ENCODE measurements at regions not wholly inside any gene's neighbourhood (a gene's known extent, or its start where the extent isn't known, plus 50 kb on each side); places are given as distances from the start of the nearest gene placed in this dataset.
"Not testable (repeated sequence)": the region's sequence is repeated elsewhere in the genome, so short reads cannot be mapped to it uniquely, and the experiment has no call there.

DNA sequence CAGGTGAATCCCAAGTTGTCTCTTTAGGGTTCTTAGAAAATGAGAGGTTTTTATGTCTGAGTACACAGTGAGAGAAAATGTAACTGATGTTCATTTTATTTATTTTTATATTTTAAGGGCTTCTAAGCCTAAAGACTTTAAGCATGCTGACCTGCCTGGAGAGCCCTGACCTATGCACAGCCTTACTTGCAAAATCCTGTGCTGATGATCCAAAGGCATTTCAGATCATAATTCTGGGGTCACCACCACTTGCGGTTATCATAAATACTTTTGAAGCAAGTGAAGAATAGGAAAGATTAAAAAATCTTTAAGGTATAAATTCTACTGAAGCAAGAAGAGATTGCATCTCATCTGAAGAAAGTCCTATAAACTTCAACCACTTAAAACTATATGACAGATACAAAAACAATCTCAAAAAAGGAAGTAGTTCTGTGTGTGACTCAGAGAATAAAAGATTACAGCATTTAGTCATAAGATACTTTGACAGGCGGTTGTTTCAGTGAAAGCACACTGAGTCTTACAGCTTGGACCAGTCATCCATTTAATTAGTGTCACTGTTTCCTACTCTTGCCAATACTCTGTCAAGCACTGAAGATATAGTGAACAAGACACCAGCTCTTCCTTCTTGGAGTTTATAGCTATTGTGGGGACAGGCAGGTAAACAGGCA is 245.2 kb upstream of the DIPK2B start:
- no peak for DNase-seq

DNA sequence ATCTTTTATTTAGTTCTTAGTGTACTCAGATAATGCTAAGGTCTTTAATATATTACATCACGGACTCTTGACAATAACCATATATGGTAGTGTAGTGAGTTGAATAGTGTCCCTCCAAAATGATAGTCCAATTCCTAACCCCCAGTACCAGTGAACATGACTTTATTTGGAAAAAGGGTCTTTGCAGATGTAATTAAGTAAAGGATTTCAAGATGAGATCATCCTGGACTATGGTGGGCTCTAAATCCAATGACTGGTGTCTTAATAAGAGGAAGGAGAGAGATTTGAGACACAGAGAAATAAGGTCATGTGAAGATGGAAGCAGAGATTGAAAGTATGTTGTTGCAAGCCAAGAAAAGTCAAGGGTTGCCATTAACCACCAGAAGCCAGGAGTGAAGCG is 236.5 kb upstream of the DIPK2B start:
- no peak for DNase-seq

DNA sequence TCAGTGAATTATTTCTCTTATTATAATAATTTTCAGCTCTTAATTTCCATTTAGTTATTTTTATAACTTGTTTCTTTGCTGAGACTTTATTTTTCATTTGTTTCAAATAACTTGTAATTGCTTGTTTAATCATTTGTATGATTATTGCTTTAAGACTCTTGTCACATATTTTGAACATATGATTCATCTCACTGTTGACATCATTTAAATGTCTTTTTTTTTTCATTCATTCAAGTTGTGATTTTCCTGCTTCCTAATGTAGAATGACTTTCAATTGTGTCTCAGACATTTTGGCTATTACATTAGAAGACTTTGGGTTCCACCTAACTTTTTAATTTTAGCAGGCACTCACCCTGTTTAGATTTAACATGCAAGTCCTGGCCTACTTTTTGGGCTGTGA is 234.8 kb upstream of the DIPK2B start:
- DNase-seq = no peak

DNA sequence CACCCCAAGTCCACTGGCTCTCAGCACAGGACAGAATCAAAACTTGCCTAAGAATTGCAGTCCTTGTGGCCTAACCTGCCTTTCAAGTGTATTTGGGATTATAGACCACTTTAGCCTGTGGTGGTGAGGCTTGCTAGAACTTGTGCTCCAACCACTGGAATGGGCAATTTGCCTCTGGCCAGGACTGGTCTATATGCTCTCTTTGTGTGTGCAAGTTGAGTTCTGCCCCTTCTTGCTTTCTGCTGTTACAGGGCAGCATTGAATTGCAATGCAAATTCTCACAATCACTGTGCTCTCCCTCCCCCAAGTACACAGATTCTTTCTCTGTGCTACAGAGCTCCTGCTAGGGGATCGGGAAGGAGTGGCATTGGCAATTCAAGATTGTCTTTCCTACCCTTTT is 233.6 kb upstream of the DIPK2B start:
- no peak for DNase-seq

DNA sequence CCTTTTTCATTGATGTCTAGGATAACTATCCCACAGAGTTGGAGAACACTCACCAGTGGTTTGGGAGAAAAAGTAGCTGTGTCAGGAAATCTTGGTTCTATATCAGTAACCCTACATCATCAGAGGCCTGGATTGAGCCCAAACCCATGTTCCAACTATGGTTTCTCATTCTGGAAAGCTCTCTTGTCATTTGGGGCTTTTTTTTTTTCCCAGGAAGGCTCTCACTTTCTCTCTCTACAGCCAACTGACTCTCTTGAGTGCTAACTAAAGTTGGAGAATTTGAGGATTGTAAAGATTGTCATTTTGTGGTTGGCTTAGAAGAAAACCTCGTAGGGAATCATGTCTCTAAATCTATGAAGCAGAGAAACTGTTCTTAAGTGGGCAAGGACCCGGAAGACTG is 228.2 kb upstream of the DIPK2B start:
- no peak for DNase-seq

DNA sequence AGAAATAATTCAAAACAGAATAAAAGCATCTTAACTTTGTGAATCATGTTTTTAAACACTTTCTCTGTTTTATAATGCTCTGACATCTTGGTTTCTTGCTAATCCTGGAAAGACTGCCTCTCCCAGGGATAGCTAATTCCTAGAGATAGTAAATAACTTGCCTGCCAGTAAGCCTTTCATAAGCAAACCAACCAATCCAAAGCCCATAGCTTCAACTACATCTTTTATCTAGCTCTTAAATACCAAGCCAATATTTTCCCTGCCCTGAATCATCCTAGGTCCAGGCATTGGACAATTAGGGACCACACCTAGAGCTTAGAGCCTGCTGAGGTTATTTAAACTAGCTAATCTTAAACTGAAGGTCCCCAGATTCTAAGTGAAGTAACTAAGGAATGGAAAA is 223.7 kb upstream of the DIPK2B start:
- DNase-seq = no peak

DNA sequence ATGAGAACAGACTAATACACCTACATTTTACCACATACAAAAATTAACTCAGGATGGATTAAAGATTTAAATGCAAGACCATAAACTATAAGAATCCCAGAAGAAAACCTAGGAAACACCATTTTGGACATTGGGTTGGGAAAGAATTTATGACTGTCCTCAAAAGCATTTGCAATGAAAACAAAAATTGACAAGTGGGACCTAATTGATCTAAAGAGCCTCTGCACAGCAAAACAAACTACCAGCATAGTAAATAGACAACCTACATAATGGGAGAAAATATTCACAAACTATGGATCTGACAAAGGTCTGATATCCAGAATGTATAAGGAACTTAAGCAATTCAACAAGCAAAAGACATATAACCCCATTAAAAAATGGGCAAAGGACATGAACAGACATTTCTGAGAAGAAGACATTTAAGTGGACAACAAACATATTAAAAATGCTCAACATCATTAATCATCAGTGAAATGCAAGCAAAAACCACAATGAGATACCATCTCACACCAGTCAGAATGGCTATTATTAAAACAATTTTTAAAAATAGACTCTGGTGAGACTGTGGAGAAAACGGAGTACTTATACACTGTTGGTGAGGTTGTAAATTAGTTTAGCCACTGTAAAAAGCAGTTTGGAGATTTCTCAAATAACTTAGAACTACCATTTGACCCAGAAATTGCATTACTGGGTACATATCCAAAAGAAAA is 221.7 kb upstream of the DIPK2B start:
- no peak for DNase-seq

DNA sequence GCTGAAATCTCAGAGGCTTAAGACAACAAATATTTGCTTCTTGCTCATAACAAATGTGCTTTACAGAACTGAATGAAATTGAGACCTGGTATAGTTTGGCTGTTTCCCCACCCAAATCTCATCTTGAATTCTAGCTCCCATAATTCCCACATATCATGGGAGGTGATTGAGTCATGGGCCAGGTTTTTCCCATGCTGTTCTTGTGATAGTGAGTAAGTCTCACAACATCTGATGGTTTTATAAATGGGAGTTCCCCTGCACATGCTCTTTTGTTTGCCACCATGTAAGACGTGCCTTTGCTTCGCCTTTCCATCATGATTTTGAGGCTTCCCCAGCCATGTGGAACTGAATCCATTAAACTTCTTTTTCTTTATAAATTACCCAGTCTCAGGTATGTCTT is 221.1 kb upstream of the DIPK2B start:
- DNase-seq = no peak

DNA sequence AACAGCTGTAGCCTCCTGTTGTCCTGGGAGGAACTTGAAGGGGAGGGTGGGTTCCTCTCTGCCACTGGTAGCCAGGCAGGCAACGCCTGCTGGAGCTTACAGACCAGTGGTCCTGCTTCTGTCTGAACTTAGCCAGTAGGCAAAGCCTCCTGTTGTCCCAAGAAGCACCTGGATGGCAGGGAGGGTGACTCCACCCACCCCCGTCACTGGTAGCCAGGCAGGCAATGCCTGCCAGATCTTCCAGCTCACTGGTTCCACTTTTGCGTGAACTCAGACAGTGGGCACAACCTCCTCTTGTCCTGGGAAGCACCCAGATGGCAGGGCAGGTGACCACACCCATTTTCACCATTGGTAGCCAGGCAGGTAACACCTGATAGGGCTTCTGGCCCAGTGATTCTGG is 203.5 kb upstream of the DIPK2B start:
- DNase-seq = no peak

DNA sequence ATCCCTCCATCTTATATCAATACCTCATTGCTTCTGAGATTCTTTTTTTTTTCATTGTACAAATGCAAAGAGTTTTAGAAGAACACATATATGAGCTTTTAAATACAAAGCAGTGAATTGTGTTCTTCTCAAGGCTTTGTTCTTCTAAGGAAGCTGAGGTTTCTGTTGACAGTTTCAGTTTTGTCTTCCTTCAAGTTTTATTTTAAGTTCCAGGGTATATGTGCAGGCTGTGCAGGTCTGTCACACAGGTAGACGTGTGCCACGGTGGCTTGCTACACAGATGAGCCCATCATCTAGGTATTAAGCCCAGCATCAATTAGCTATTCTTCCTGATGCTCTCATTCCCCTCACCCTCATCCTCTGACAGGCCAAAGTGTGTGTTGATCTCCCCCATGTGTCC is 201.2 kb upstream of the DIPK2B start:
- DNase-seq = no peak

DNA sequence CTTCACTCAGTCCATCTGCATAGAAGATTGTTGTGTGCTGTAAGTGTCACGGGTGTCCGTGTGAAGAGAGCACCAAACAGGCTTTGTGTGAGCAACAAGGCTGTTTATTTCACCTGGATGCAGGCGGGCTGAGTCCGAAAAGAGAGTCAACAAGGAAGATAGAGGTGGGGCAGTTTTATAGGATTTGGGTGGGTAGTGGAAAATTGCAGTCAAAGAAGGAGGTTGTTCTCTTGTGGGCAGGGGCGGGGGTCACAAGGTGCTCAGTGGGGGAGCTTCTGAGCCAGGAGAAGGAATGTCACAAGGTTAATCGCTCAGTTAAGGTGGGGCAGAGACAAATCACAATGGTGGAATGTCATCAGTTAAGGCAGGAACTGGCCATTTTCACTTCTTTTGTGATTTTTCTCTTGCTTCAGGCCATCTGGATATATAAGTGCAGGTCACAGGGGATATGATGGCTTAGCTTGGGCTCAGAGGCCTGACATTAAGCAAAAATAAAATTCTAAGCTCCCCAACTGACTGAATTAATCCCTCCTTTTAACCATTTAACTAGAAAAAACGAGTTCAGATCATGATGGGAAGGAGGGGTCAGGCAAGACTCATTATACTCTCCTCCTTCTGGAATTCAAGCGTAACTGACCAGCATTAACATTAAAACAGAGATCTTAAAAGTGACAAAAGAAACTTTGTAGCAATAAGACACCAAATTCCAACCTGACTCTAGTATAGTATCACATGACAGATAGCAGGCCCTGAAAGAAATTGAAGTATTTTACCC is 200.5 kb upstream of the DIPK2B start:
- DNase-seq = not testable (repeated sequence)

DNA sequence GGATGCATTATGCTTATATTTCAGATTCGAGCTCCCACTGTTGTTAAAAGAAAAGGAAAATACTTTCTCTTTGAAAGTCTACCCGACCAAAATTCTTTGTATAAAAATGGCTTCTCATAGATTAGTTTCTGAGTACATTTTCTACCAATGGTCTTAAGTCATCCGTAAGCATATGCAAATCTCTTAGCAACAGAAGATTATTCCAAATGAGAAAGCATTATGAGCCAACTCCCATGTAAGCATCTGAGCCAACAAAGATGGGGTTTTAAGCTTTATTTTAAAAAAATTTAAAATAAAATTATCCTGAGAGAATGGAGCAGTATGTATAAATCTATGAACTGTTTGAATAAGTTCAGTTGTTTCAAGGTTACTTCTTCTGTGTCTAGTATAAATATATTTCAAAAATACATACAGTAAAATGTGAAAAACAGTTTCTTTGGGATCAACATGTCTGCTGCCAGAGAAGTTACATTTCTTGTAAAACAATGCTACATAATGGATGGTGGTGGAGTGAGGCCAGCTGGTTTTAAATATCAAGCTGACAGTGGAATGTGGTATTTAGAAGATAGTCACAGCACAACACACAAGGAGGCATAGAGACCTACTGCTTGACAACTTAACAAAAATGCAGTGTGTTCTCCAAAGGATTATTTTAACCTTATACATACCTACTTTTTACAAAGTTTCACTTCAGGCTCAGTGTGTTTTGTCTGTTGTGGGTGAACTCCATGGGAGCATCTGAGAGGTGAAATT is 199.5 kb upstream of the DIPK2B start:
- no peak for DNase-seq

DNA sequence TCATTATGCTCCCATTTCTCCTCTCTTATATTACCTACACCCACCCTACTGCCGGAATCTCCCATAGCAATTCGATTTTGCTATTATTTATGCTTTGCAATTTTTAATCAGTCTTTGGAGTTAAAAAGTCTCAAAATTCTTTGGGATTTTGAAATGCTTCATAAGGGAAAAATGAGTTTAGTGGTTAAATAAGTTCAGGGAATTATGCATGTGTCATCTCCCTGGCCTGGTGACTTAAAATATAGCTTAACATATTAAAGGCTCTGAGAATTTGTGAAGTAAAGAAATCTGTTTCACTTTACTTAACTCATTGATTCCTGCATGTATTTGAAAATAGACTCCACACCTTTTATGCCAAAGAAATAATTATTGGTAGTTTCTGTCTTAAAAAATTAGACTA is 185.1 kb upstream of the DIPK2B start:
- DNase-seq = no peak

DNA sequence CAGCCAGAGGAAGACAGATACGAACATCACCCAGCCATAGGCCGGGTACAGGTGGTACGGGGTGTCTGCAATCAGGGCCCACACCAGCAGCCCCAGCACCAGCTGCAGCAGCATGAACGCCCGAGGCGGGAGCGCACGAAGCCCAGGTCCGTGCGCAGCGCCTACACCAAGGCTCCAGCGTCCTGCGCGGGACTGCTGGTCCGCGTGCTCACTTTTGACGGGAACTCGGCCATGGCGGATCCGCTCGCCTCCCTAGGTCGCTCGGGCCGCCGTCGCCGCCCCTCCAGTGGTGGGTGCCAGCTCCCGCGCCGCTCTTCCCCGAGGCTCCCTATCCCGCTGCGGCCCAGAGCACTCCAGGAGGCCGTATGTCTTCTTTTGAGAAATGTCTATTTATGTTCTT is 181.2 kb upstream of the DIPK2B start:
- DNase-seq = no peak

DNA sequence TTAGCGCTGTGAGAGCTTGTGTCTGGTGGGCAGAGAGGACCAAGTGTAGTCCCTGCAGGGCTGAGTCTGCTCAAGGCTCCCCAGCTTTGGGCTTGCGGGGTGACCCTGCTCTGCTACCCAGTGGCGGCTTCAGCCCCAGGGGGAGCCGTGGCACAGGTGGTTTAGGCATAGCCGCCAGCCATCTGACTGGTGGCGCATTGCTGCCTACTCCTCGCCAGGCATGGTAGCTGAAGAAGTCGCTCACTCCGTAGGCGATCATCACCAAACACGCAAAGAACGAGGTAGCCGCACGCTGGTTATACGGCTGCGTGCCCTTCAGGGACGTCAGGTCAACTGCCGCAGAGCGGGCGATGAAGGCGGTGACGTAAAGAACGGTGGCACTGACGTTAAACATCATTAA is 180.7 kb upstream of the DIPK2B start:
- DNase-seq = no peak

DNA sequence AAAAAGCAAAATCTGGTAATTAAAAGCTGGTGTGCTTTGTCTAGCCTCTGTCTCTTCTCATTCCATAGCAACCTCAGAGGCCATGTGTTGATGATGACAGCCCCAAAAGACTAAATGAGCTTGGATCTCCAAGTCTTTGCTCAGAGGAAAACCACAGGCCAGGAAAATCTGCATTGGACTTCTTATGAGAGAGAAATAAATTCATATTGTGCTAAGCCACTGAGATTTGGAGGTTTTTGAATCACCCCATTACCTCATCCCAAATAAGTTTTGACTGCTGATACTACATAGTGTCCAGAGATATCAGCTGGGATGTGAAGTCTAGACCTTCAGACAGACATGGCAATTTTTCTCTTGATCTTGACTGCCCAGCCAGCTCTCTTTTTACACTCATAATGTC is 178.6 kb upstream of the DIPK2B start:
- DNase-seq = no peak

DNA sequence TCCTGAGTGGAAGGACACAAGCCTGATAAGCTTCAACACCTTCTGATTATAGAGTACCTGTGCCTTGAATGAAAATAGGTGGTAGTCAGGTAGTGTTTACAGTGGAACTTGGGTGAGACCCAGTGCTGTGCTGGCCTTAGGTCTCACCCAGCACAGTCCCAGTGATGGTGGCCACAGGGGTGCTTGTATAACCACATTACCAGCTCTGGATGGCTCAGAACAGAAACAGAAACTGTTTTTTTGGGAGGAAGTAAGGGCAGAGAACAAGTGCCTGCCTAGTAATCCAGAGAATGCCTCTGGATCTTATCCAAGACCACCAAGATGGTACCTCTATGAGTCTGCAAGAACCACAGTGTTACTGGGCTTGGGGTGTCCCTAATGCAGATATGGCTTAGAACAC is 171.5 kb upstream of the DIPK2B start:
- DNase-seq = no peak

DNA sequence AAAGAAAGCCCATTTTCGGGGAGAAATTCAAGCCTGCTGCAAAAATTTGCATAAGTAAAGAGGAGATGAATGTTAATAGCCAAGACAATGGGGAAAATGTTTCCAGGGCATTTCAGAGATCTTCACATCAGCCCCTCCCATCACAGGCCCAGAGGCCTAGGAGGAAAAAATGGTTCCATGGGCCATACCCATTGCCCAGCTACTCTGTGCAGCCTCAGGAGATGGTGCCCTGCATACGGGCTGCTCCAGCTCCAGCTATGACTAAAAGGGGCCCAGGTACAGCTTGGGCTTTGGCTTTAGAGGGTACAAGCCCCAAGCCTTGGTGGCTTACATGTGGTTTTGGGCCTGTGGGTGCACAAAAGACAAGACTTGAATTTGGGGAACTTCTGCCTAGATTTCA is 168.0 kb upstream of the DIPK2B start:
- no peak for DNase-seq

DNA sequence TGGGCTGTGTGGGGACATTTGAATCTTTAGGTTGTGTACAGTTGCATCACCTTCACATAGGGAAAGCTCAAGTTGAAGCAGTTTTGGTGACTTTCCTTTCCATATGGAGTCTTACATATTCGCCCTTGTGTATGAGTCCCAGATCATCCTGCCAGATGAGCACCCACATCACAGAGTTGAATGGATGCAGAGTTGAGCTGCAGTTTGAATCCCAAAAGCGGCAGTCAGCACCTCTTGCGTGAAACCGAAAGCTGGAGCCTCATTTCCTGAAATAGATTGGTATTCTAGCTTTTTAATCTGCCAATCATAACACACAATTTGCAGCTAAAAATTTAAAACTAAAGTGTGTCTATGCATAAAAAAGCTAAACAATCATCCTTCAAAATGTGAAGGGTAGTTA is 162.9 kb upstream of the DIPK2B start:
- DNase-seq = no peak

DNA sequence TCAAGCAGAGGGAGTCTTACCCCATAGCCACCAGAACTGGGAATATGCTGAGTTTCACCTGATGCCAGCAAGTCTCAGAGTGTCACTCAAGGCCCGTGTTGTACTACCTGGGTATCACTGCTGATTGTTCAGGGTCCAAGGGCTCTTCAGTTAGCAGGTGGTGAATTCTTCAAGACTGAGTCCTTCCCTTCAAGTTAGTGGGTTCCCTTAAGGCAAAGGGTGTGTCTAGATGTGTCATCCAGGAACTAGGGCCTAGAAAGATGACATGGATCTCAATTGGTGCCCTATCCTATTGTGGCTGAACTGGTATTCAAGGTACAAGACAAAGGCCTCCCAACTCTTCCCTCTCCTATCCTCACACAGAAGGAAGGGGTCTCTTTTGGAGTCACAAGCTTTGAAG is 159.9 kb upstream of the DIPK2B start:
- DNase-seq = no peak

DNA sequence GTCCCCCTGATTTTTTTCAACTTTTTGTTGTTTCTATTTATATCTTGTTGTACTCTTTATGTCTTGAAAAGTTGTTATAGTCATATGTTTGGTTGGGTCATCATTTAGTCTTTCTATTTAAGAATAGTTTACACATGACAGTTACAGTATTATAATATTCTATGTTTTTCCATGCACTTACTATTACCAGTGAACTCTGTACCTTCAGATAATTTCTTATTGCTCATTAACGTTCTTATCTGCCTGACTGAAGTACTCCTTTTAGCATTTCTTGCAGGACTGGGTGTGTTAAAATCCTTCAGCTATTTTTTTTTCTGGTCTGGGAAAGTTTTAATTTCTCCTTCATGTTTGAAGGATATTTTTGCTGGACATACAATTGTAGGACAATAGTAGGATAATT is 157.7 kb upstream of the DIPK2B start:
- no peak for DNase-seq

DNA sequence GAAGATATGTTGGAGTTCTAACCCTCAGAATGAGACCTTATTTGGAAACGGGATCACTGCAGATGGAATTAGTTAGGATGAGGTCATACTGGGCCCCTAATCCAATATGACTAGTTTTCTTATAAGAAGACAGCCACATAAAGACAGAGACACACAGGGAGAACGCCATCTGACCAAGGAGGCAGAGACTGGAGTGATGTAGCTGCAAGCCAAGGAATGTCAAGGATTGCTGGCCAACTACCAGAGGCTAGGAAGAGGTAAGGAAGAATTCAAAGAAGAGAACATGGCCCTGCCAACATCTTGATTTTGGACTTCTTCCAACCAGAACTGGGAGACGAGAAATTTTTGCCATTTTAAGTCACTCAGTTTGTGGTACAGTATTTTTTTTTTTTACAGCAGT is 152.8 kb upstream of the DIPK2B start:
- DNase-seq = no peak

DNA sequence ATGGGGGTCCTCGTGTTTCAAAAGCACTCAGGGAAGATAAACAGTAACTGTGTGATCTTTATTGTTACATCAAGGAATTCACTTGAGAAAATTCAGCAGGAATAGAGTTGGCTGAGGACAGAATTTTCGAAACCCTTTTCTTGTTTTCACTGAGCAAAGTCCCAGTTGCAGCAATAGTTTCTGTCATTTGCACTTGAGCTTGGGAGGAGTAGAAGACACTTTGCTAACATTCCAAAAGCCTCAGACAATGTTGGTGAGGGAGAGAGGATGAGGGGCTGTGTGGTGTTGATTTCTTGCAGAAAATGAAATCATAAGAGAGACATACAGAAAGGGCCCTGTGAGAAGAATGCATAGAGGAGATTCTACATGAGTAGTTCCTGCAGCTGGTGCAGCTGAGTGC is 151.9 kb upstream of the DIPK2B start:
- DNase-seq = no peak

DNA sequence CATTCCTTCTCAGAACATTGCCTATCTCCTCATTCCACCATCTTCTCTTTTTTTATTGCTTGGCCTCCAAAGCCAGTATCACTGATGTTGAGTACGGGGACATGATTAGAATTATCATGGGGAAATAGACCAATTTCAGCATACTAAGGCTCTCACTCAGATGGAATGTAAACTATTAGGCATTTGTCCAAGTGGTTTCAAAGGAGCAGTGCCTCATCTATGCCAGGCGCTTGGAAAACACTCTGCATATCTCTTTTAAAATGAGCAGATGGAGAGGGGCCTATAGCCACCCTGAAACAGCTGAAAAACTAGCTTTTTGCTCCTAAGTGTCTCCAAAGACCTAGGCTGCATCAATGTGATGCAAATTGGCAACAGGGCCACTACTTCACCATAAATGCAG is 150.8 kb upstream of the DIPK2B start:
- DNase-seq = no peak
